ENCODE measurements at regions not wholly inside any gene's neighbourhood (a gene's known extent, or its start where the extent isn't known, plus 50 kb on each side); places are given as distances from the start of the nearest gene placed in this dataset.

GRCh38 chr15:28786521-28786920, 61.9 kb downstream of the GOLGA6L7 start:
- TF ChIP-seq, protein P1, sequence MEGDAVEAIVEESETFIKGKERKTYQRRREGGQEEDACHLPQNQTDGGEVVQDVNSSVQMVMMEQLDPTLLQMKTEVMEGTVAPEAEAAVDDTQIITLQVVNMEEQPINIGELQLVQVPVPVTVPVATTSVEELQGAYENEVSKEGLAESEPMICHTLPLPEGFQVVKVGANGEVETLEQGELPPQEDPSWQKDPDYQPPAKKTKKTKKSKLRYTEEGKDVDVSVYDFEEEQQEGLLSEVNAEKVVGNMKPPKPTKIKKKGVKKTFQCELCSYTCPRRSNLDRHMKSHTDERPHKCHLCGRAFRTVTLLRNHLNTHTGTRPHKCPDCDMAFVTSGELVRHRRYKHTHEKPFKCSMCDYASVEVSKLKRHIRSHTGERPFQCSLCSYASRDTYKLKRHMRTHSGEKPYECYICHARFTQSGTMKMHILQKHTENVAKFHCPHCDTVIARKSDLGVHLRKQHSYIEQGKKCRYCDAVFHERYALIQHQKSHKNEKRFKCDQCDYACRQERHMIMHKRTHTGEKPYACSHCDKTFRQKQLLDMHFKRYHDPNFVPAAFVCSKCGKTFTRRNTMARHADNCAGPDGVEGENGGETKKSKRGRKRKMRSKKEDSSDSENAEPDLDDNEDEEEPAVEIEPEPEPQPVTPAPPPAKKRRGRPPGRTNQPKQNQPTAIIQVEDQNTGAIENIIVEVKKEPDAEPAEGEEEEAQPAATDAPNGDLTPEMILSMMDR (IDR thresholded peaks at IDR 0.05; ENCODE audit: extremely low read depth in 1 of 2, insufficient read depth in 1 of 2, low read depth in 1 of 2, low read length in 2 of 2) = no peak
- TF ChIP-seq POLR2A (IDR thresholded peaks at IDR 0.05; ENCODE audit: low read depth, low read length) (no peak), POLR2AphosphoS5 (IDR thresholded peaks at IDR 0.05; ENCODE audit: insufficient read depth, low read depth, low read length) (no peak), GATA2 (IDR thresholded peaks at IDR 0.05; ENCODE audit: insufficient read depth, insufficient read length, low read depth, low read length) (no peak), MYC (IDR thresholded peaks at IDR 0.05; ENCODE audit: low read depth, low read length) (no peak), JUN (IDR thresholded peaks at IDR 0.05; ENCODE audit: borderline replicate concordance, insufficient read depth, insufficient read length, low read depth) (no peak)
- TF ChIP-seq, protein P2, sequence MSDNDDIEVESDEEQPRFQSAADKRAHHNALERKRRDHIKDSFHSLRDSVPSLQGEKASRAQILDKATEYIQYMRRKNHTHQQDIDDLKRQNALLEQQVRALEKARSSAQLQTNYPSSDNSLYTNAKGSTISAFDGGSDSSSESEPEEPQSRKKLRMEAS (IDR thresholded peaks at IDR 0.05; ENCODE audit: insufficient read depth, insufficient read length) = no peak
